ENCODE measurements at regions not wholly inside any gene's neighbourhood (a gene's known extent, or its start where the extent isn't known, plus 50 kb on each side); places are given as distances from the start of the nearest gene placed in this dataset.

GRCh38 chr2:221063568-221063967 is 508.5 kb downstream of the EPHA4 start:
- TF ChIP-seq CTCF (IDR thresholded peaks at IDR 0.05) (no peak), POLR2A (IDR thresholded peaks at IDR 0.05) (no peak)
